ENCODE measurements at regions not wholly inside any gene's neighbourhood (a gene's known extent, or its start where the extent isn't known, plus 50 kb on each side); places are given as distances from the start of the nearest gene placed in this dataset.

- no peak for TF ChIP-seq CTCF (conservative IDR thresholded peaks at IDR 0.05; ENCODE audit: low read depth, low read length)
- DNase-seq (ENCODE audit: low read depth), result no peak
- no peak overlapping the region for H3K4me3 ChIP-seq (ENCODE audit: low read length)
These were observed 1418.5 kb downstream of the PLA2G4A start for GRCh38 chr1:188247255-188247654.

GRCh38 chr1:188249811-188250210 is 1421.1 kb downstream of the PLA2G4A start:
- no peak for DNase-seq (ENCODE audit: low read depth)
- no peak for TF ChIP-seq CTCF (conservative IDR thresholded peaks at IDR 0.05; ENCODE audit: low read depth, low read length)
- H3K4me3 ChIP-seq (ENCODE audit: low read length), result no peak overlapping the region

GRCh38 chr1:188251036-188251435 is 1422.3 kb downstream of the PLA2G4A start:
- H3K4me3 ChIP-seq (ENCODE audit: low read length), result no peak overlapping the region
- no peak for TF ChIP-seq CTCF (conservative IDR thresholded peaks at IDR 0.05; ENCODE audit: low read depth, low read length)
- no peak for DNase-seq (ENCODE audit: low read depth)

GRCh38 chr1:188261849-188262248 is 1433.1 kb downstream of the PLA2G4A start:
- TF ChIP-seq CTCF (conservative IDR thresholded peaks at IDR 0.05; ENCODE audit: low read depth, low read length), result no peak
- no peak overlapping the region for H3K4me3 ChIP-seq (ENCODE audit: low read length)
- no peak for DNase-seq (ENCODE audit: low read depth)

- no peak overlapping the region for H3K4me3 ChIP-seq (ENCODE audit: low read length)
- no peak for DNase-seq (ENCODE audit: low read depth)
- TF ChIP-seq CTCF (conservative IDR thresholded peaks at IDR 0.05; ENCODE audit: low read depth, low read length), result no peak
These were observed 1441.2 kb downstream of the PLA2G4A start for GRCh38 chr1:188269956-188270355.

- H3K4me3 ChIP-seq (ENCODE audit: low read length), result no peak overlapping the region
- TF ChIP-seq CTCF (conservative IDR thresholded peaks at IDR 0.05; ENCODE audit: low read depth, low read length), result no peak
- DNase-seq (ENCODE audit: low read depth), result no peak
These were observed 1441.7 kb downstream of the PLA2G4A start for GRCh38 chr1:188270497-188270896.

- no peak for DNase-seq (ENCODE audit: low read depth)
- H3K4me3 ChIP-seq (ENCODE audit: low read length), result no peak overlapping the region
- TF ChIP-seq CTCF (conservative IDR thresholded peaks at IDR 0.05; ENCODE audit: low read depth, low read length), result no peak
These were observed 1449.0 kb downstream of the PLA2G4A start for GRCh38 chr1:188277771-188278170.

Measured in retinal pigment epithelial cell (primary cell).